ENCODE measurements at regions not wholly inside any gene's neighbourhood (a gene's known extent, or its start where the extent isn't known, plus 50 kb on each side); places are given as distances from the start of the nearest gene placed in this dataset.

DNA sequence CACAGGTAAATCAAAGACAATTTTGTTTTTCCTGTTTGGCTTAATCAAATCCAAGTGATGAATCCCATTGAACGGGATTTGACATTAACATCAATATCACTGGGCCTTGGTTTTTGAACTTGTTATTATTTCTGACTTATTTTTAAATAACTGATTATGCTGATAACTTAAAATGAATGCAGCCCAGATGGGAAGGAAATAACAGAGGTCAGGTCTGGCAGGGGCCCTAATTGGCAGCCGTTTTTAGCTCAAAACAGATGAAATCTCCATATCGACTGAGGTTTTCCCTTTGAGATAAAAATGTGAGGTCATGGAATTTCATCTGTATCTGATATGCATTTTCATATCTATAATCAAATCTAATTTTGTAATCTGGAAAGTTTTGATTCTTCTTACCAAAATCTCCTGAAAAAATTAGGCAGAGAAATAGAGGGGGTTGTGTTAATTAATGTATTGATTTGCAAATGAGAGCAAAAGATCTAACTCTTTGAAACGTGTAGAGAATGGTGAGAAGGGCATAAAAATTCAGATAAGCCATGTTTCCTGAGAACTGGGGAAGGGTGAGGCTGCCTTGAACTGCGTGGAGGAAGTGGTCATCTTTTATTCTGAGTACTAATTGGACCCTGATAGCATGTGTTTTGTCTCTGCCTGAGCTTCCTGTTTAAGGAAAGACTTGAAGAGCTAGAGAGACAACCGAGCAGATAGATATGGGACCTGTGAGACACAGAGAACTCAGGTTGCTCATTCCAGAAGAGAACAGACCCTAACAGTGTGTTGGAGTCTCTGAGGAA lies 98.2 kb upstream of the C1QTNF9B start:
- TF ChIP-seq POLR2AphosphoS5 (IDR thresholded peaks at IDR 0.05; ENCODE audit: low read depth, low read length) (no peak), TAF1 (IDR thresholded peaks at IDR 0.05; ENCODE audit: borderline replicate concordance, low read depth, low read length) (no peak), POLR2A (IDR thresholded peaks at IDR 0.05; ENCODE audit: low read depth, low read length) (no peak)
